ENCODE measurements at regions not wholly inside any gene's neighbourhood (a gene's known extent, or its start where the extent isn't known, plus 50 kb on each side); places are given as distances from the start of the nearest gene placed in this dataset.
"Not testable (repeated sequence)": the region's sequence is repeated elsewhere in the genome, so short reads cannot be mapped to it uniquely, and the experiment has no call there.

- ATAC-seq = no peak
Measured at GRCh38 chr7:17095931-17096330, 202.5 kb upstream of the AHR start.

GRCh38 chr7:17097668-17098297, 200.7 kb upstream of the AHR start:
- no peak for ATAC-seq

- ATAC-seq = no peak
Measured at GRCh38 chr7:17098515-17098914, 199.9 kb upstream of the AHR start.

DNA sequence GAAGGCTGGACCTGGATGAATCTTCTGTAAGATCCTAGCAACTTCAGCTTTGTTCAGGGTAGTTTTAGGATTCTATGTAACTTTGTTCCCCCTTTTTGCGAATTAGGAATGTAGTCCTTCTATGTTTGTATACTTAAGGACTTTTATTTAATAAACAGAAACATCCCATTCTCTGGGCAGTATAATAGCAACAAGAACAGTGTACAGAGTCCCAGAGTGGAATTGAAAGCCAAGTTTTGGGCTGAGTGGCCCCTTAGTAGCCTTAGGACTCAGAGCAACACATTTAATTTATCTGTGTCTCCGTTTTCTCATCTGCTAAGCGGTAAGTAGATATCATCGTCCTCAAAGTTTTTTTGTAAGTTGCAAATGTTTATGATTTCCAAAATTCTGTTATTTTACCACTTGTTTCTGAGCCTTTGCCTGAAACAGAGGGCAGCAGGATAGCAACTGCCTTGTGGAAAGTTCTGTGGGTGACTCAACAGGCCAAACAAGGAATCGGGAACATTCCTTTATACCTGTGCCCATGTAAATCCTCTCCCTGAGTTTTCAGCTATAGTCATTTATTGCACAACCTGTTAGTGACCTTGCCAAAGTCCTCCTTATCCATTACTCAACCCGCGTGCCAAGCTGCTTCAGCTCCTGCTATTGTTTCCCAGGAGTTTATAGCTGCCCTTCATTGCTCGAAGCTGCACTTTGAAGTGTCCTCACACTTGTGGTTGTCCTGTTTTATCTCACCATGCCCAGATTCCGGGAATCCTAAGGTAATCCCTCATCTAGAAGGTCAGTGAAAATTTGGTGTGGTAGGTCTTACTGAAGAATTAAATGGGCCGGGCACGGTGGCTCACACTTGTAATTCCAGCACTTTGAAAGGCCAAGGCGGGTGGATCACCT, 199.1 kb upstream of the AHR start:
- no peak for ATAC-seq

DNA sequence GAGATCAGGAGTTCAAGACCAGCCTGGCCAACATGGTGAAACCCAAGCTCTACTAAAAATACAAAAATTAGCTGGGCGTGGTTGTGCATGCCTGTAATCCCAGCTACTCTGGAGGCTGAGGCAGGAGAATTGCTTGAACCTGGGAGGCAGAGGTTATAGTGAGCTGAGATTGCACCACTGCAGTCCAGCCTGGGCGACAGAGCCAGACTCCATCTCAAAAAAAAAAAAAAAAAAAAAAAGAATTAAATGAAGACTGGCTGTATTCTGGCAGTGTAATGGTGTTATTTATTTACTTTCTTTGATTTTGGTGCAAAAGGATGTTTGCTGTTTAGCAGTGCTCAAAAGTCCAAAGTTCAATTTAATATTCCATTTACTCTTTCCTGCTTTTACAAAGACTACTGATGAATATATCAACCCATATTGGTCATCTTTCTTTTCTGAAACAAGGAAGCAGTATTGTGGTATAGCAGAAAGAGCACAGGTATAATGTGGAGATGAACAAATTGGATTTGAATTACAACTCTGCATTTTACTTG, 198.4 kb upstream of the AHR start:
- ATAC-seq = not testable (repeated sequence)

- ATAC-seq = no peak
Measured at GRCh38 chr7:17101207-17101696, 197.2 kb upstream of the AHR start.

- ATAC-seq = no peak
Measured at GRCh38 chr7:17103170-17103569, 195.3 kb upstream of the AHR start.

GRCh38 chr7:17103984-17104383, 194.5 kb upstream of the AHR start:
- ATAC-seq = no peak

DNA sequence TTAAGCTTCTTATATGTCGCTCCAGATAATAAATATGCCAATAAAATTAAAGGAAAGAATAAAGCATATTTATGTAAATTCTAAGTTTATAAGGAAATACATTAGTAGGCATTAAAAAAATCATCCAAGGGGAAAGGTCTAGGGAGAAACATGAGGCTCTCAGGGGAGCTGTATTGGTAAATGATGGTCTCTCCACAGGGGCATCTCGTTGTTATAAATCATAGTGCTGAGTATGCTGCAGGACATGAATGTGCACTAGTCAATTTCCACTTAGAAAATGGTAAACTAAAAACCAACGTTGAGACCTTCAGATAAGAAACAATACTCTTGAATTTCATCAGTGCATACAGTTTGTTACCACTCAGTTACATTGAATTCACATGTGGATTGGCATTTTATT, 194.0 kb upstream of the AHR start:
- no peak for ATAC-seq

DNA sequence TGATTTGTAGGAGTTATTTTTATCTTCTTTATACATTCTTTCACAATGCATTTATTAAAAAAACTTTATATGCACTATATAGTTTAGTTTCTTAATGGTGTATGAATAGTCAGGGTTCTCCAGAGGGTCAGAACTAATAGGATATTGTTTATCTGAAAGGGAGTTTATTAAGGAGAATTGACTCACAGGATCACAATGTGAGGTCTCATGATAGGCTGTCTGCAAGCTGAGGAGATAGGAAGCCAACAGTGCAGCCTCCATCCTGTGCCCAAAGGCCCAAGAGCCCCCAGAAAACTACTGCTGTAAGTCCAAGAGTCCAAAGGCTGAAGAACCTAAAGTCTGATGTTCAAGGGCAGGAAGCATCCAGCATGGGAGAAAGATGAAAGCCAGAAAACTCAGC, 192.8 kb upstream of the AHR start:
- no peak for ATAC-seq

DNA sequence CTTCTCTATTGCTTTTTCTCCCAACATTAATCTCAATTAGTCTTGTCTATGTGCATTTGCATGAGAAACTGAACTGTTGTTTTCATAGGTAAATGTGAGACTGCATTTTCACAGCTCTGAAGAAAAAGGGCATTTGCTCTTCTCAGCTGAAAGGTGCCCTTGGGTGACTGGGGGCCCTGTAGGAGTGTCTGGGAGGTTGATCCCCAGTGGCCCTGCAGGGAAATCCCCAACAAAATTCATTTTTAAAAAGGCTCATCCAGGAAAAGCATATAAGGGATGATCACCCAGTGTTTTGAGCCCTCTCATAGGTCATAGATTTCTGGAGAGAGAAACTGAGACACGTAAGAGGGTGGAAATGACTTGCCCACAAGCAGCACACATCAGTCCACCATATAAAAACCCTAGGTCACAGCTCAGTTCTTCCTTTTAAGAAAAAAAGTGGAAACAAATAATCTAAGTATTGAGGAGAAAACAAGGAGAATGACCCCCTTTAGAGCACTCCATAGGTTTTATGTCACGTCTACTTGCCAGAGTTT, 190.3 kb upstream of the AHR start:
- no peak for ATAC-seq

GRCh38 chr7:17109020-17109419, 189.4 kb upstream of the AHR start:
- no peak for ATAC-seq

- not testable (repeated sequence) for ATAC-seq
Measured at GRCh38 chr7:17113770-17114169, 184.7 kb upstream of the AHR start.

DNA sequence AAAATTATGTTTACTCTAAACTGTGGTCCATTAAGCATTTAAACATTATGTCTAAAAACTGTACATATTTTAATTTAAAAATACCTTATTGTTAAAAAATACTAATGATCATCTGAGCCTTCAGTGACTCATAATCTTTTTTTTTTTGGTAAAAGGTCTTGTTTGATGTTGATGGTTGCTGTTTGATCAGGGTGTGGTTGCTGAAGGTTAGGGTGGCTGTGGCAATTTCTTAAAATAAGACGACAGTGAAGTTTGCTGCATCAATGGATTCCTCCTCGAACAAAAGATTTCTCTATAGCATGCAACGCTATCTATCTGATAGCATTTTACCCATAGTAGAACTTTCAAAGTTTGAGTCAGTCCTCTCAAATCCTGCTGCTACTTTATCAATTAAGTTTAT, 180.0 kb upstream of the AHR start:
- ATAC-seq = no peak

DNA sequence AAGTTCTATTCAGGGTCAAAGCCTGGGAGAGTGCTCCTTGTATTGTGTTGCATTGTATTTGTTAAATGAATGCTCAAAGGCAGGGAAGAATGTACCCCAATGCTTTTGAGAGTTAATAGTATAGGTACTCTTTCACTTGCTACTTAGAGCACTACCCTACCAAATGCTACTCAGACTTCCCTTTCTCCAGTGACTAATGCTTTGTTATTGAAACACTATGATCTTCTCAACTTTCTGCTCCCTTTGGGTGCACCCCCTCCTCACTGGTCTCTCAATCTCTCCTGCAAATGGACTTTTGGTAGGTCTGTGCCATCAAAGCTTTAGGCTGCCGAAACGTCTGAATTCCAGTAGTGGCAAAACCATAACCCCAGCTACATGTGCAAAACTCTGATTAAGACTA, 177.7 kb upstream of the AHR start:
- no peak for ATAC-seq

GRCh38 chr7:17121671-17122070, 176.8 kb upstream of the AHR start:
- no peak for ATAC-seq

DNA sequence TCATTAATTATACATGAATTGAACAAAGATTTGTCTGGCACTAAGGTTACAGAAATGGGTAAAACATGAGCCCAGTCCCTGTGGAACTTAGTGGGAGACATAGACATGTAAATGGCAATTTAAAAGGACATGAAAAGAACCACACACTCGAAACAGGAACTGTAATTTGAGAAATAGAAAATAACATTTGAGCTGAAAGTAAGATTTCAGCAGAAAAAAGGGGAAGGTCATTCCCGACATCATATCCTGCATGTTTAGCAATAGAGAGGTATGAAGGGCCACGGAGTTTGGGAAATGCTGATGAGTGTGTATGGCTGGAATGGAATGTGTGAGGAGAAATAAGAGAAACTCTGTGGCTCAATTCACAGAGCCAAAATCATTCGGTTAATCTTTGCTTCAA, 175.4 kb upstream of the AHR start:
- ATAC-seq = no peak

GRCh38 chr7:17126413-17127268, 171.8 kb upstream of the AHR start:
- ATAC-seq = peak; percentile 46 to 63

GRCh38 chr7:17129218-17129617, 169.2 kb upstream of the AHR start:
- ATAC-seq = no peak

- ATAC-seq = no peak
Measured at GRCh38 chr7:17130281-17131059, 168.0 kb upstream of the AHR start.

DNA sequence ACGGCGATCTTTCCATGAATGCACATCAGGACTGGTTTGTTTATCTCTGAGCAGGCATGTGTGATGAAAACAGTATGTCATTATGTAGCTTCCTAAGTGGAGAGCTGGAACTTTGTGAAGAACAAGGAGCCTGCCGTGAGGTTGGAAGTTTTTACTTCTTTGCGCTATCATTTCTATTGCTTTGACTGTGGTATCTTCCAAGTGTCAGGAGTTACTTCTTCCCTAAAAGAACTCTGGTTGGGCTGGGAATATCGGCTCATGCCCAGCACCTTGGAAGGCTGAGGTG, 167.4 kb upstream of the AHR start:
- no peak for ATAC-seq
